GM19035 (cell line): ENCODE measurements at regions not wholly inside any gene's neighbourhood (a gene's known extent, or its start where the extent isn't known, plus 50 kb on each side); places are given as distances from the start of the nearest gene placed in this dataset.
"Not testable (repeated sequence)": the region's sequence is repeated elsewhere in the genome, so short reads cannot be mapped to it uniquely, and the experiment has no call there.

ENCODE experiments used
- ATAC-seq: cut with Tn5 transposase; IDR thresholded peaks from one replicate; pipeline ENCODE4 v1.9.1; 2021; ENCODE audit not compliant: unreplicated experiment

DNA sequence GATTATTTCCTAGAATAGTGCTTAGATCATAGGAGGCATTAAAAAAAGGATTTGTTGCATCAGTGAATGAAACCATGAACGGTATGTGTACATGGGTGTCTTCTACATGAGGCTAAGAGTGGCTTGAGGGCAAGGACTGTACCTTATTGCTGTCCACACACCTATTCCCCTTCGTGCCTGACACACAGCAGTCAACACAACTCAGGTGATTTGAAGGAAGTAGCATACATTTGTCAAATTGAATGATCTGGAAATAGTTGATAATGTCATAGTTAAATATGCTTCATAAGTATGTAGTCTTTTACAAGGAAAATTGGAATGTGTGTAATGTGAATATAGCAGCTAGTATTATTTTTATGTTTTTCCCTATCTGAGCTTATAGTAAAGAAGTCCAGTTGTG, 189.0 kb upstream of the DAB1 start:
- ATAC-seq = no peak

DNA sequence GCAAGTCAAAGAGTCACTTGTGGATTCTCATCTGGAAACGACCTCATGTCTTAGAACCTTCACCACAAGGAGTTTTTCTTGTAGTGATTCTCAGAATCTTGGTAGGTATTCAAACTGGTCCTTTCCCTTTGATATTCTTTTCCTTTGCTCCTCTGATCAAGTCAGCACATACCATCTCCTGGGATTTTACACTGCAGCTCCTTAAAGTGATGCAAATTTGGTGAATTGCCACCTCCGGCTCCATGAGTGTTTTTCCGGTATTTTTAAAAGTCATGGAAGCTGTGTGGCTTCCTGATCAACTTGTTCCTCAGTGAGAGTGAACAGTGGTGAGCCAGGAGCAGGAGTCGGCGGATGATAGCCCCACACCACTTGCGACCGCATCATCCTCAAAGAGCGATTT, 182.1 kb upstream of the DAB1 start:
- ATAC-seq = no peak

DNA sequence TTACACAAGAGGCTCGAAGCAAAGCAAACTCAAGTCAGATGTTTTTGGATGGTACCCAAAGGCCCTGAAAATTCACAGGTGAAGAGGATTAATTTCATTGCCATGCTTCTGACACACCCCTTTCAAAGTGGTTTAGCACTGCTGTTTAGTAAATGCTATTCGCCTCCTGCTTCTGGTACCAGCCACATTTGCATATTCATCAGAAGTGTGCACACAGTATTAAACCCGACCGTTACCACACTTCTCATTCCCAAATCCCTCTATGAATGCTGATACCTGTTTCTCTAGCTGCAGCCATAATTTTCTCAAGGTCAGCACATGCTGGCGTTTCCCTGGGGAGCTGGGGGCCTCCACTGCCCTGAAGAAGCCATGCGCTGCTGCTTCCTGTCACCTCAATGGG, 179.8 kb upstream of the DAB1 start:
- ATAC-seq = no peak

DNA sequence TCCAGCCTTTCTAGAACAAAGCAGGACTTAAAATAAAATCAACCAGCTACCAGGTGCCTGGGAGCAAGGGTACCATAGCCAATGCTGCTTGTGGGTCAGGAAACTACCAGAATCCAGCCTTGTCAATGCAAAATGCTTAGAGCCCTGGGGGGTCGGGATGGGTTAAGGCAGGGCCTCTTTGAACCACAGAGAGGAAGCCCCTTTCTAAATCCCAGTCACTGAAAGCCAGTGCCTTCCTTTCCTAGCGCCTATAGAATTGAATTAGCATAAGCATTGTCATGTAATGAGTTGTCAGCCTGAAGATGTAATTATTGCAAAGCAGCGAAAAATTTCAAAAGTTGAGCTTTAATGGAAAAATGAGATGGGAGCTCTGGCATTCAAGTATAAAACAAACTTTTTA, 176.6 kb upstream of the DAB1 start:
- no peak for ATAC-seq

DNA sequence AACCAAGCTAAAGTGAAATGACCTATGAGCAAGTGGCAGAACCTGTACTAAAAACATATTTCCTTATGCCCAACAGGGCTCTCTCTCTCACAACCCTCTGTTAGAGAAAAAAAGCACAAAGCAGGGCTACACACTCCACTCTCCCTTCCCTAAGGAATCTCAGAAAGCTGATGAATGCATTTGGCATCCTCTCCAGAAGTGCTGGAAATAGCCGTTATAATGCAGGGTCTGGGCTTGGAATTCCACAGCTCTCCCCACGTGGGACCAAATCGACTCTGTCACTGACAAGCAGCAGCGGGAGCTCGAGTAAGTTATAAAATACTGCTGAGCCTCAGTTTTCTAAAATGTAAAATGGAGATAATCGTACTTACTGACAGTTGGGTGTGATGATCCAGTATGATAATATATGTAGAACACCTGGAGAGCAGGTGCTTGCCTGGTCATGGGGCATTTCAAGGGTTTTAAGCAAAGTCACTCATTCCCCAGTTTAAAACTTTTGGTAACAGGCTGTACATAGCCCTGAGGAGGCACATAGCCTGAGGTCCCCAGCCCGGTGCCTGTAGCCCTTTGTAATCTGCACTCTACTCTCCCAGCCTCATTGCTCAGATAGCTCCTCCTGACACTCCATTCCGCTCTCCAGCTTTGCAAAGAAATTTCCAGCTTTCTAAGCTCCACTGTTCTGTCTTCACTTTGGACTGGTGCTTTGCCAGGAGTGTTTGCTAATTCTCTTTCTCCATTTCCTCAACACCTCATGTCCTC, 175.6 kb upstream of the DAB1 start:
- ATAC-seq = no peak

DNA sequence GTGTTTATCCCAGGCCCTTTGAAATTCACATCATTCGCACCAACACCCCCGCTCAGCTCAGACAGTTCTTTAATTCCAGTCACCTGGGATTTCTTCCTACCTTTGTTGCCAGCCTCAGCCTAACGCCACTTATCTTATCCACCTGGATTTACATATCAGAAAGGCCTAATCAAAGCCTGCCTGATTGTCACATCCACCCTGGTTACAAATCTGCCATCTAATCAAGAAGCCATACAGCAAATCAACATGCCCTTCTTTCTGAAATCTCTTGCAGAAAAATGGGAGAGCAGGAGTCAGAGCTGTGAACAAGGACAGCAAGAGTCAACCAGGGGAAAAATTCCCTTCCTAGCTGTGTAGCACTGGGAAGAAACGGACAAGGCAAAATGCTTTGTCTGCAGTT, 173.2 kb upstream of the DAB1 start:
- ATAC-seq = no peak

DNA sequence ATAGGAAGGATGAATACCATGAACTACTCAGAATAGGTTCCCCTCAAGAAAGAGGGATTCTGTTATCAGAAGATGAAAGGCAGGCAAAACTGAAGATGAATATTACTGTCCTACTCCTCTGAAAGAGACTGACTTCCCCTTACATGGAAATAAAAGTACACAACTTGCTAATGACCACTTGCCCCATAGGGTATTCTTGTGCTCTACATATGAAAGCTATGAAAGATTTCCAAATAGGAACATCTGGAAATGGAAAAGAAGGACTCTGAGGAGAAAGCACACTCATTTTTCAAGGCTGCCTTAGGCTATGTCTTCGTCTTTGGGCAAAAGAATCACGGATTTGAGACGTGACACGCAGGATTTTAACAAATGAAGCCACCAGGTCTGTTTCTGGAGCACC, 170.1 kb upstream of the DAB1 start:
- ATAC-seq = no peak

DNA sequence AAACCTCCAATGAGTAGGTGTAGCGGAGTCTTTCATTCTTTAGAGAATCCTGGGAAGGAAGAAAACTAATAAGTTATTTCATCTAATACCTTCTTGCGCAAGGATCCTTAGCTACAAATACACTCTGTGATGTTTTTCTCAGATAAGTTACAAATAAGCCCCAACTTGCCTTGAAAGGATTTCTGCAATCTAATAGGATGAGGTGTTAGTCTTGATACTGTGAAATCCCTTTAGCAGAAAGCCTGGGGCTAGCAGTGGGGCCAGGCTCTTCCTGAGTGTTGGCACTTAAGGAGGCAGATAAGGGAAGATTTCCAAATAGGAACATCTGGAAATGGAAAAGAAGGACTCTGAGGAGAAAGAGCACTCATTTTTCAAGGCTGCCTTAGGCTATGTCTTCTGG, 168.0 kb upstream of the DAB1 start:
- no peak for ATAC-seq

DNA sequence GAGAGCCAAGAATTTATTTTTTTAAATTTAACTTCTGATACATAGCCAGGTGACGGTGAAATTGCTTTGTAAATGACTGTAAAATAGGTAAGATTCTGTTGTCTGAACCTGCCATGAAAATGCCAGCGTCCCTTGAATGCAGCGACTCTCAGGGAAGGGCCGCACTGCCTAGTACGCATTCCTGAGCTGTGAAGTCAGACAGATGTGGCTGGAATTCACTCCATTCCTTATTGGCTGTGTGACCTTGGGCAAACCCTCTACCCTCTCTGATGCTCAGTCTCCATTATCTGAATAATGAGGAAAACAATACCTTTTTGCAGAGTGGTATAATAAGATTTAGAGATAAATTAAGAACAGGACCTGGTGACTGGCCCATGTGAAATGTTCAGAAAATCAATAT, 167.1 kb upstream of the DAB1 start:
- no peak for ATAC-seq

DNA sequence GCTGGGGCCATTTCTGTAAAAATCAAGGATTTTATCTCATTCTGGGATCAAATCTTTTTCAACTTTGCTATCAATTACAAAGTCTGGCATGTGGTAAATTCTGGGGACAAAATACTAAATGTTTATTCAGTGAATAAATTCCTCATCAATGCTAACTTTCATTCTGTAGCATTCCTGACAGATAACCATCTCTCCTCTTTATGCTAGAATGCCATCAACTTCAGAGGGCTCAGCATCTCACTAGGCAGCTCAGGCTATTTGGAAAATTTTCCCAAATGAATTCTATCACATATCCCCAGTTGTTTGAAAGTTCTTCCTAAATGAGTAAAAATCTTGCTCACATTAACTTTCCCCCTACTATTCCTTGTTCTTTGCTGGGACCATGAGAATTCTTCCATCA, 163.0 kb upstream of the DAB1 start:
- ATAC-seq = no peak

DNA sequence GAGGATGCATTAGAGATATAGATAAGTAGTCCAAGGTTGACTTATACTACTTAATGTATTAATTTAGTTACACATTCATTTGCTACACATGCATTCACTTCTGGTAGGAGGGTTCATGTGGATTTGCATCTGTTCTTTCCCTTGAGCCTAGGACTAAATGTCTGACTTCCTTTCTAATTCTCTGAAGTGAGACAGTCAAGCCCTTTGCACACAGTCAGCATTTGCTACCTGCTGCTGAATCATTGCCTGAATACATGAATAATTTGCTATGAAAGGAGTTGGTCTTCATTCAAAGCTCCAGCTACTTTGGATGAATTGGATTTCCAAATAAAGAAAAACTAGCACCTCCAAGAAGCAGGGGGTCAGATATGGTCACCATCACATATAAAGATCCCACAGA, 154.8 kb upstream of the DAB1 start:
- ATAC-seq = no peak

DNA sequence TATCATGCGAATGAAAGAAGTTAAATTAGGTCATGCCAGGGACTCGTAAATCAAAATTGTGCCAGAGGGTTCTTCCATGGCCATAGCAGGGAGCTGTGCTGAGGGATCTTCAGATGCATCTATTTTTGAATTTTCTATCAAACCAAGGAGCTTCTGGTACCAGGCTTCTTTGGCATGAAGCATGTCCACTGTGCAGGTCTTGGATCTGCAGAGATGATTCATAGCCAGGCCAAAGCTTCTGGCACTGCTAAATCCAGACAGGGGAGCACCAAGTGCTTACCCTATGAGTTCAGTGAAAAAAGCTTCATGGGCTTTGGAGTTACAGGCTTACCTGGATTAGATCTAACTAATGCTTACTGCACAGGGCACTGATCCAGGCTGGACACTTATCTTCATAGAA, 154.2 kb upstream of the DAB1 start:
- ATAC-seq = no peak

DNA sequence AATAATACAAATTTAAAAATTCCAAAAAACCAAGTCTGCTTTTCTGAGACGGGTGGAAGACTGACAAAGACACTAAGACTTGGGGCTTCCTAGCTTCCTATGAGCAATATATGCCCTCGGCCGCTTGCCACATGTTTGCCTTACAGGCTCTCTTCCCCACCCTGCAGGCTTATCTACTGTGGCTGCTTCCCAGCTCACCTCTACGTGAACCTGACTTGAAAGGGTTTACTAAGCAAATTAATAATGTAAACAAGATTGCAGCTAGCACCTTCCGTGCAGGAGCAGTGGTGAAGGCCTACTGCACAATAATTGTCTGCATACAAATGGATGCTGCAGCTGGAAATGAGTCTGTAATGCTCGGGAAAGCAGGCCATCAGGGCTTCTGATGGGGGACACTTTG, 152.9 kb upstream of the DAB1 start:
- ATAC-seq = no peak

DNA sequence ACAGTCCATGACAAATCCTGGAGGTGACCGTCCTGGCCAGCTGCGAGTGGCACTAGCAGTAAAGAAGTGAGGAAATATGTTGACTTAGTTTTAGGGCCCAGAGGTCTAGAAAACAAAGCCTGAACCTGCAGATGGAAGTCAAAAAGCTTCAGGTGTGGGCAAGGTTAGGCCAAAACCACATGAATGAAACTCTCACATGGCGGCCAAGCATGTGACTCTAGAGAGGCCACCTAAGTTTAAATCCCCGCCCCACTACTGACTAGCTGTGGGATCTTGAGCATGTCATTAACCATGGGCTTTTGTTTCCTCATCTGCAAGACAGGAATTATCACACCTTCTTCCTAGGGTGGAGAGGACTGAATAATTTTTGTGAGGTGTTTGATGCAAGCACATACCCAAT, 148.2 kb upstream of the DAB1 start:
- ATAC-seq = no peak

DNA sequence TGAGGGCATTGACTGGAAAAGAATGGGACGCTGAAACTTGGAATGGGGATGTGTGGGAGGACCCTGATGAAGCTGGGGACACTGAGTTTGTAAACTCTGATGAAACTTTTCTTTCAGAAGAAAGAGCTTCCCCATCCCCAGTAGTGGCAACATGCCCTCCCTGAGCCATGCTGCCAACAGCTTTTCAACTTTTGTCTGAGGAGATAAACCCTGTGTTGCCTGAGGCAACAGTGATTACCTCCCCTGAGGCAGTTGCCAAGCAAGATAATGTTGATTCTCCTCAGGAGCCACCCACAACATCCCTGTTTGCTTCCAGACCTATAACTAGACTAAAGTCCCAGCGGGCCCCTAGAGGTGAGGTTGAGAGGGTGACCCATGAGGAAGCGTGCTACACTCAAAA, 134.2 kb upstream of the DAB1 start:
- ATAC-seq = not testable (repeated sequence)

DNA sequence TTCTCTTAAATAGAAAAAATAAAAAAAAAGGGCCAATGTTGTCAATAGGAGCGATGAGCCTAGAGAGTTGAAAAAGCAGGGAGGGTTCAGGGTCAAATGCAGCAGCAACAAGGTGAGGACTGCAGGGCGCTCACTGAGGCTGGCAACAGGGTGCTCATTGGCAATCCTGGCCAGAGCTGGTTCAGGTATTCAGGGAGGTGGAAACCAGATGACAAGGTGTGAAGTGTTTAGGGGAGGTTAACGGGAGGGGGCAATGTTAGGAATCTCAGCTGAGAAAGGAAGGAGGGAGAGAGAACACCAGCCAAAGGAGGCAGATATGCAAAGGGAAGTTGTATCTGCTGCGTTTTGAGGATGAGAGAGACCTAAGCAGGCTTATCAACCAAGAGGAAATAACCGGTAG, 129.8 kb upstream of the DAB1 start:
- ATAC-seq = no peak

DNA sequence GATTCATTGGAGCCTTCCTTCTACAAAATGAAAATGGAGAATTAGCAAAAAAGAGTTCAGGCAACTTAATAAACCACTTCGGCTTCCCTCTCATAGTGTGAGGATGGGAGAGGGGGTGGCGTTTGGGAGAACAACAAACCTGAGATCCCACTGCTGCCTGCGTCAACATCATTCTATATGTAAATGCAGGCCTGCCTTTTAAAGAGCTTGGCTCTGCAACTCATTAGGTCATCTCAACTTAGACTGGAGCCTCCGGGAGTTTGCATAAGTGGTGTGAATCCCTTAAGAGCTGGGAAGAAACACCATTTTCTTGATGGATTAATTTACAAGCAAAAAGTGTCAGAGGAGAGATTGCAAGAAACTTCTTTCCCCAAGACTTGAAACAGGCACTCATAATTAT, 127.6 kb upstream of the DAB1 start:
- ATAC-seq = no peak

DNA sequence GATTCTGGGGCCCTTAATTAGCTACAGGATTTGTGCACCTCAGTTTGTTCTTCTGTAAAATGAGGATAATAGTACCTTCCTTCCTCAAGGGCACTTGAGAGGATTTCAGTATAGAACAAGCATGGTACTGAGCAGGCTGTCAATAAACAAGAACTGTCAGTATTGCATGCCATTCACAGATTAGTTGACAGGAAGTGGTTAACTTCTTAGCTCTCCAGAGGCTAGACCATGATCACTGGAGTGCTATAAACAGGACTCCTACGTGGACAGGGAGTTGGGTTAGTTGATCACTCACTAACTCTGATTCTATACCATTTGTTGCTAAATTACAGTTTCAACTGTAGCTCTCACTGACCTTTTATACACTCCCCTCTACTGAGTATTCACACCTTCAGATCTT, 126.2 kb upstream of the DAB1 start:
- no peak for ATAC-seq

DNA sequence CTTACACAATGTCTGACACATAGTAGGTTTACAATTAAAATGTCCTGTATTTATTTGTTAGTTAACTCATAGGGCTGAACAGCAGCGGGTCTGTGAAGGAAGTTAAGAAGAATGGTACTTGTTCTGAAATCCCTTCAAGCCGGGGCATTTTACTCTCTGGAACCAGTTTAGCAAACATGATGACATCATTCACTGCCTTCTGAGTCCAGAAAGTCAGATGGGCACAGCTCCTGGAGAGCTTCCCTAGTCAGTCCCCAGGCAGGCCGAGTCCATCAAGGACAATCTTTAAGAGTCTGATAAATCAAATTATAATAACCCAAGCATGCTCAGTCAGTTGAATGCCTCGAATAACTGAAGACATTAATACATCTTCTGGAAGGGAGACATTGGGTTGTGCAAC, 125.4 kb upstream of the DAB1 start:
- no peak for ATAC-seq

DNA sequence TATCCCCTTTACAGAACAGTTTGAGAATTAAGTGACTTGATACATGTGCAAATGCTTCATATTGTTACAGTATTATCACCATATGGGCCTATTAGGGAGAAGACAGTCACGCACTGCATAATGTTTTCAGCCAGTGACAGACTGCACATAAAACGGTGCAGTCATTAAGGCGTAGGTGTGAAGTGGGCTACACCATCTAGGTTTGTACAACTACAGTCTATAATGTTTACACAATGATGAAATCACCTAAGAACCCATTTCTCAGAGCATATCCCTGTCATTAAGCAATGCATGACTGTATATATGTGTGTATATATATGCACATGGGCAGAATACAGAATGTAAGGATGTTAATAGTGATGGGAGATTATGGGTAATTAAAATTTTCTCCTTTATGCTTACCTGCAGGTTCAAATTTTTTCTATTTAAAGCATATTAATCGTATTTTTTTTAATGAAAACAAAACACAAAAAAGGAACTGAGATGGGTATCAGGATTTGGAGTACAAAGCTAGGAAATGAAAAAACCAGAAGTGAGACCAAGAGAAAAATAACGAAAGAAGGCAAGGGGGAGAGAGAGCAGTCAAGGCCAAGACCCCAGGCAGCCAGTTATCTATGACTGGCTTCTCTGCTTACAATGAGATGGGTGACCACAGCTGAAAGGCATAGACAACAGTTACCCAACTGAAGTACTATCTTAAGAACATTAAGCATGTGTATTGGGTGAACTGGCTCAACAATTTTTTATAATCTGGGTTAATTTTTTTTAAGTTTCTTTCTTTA, 122.9 kb upstream of the DAB1 start:
- ATAC-seq = no peak

DNA sequence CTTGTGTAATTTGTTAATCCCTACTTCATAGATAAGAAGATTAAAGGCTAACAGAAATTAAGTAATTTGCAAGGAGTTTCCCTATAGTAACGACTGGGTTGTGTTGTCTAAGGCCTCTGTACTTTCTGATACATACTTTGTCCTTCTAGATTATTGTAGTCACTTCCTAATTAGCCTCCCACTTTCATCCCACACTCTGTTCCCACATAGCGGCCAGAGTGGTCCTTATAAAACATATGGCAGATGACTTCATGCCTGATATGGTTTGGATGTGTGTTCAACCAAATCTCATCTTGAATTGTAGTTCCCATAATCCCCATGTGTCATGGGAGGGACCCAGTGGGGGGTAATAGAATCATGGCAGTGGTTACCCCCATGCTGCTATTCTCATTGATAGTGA, 120.5 kb upstream of the DAB1 start:
- ATAC-seq = no peak

DNA sequence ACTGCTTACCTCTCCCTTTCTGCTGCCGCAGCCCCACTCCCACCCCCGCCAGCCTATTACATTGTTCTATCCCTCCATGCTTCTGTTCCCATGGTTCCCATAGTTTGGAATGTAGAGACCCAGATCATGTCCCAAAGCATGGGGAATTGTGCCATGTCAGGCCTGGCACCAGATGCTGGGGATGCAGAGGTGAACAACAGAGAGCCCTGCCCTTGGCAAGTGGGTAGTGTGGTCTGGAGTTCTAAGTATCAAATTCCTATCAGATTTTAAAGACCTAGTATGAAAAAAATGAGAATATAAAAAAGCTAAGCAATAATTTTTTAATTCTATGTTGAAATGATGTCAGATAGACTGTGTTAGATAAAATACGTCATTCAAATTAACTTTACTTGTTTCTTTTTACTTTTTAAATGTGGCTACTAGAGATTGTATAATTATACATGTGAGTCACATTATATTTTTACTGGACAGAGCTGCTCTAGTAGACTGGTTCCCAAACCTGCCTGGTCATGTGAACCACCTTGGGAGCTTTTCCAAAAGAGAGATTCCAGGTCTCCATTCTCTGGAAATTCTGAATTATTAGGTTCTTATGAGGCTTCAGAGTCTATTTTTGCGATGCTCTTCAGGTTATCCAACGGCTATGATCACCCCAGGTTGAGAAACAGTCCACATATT, 113.0 kb upstream of the DAB1 start:
- no peak for ATAC-seq
